PC-3 (cell line): ENCODE measurements at regions not wholly inside any gene's neighbourhood (a gene's known extent, or its start where the extent isn't known, plus 50 kb on each side); places are given as distances from the start of the nearest gene placed in this dataset.

ENCODE experiments used
- ATAC-seq: fragments of 200-7000 bp; cut with Tn5 transposase; 2 replicates; pipeline ENCODE4 v1.9.1; 2020; ENCODE audit warnings: mild to moderate bottlenecking, moderate library complexity
- BruUV-seq: library from RNA; stranded (reverse); fragments of 400-500 nt; replicated peaks from 2 replicates; lab custom pipeline; 2021; lab: Mats Ljungman, UMichigan
- CTCF ChIA-PET: fragments of 300-600 bp; sonication (Branson Sonifier 250); formaldehyde crosslinking; loops from one replicate; lab custom pipeline; 2022; ENCODE audit warnings: antibody characterized with exemption; lab: Charles Lee
- POLR2A ChIA-PET: fragments of 300-600 bp; sonication (Branson Sonifier 250); formaldehyde crosslinking; loops from one replicate; lab custom pipeline; 2022; ENCODE audit warnings: antibody characterized with exemption; ENCODE audit not compliant: unreplicated experiment; lab: Charles Lee
- DNase-seq: peaks from one replicate; pipeline ENCODE4 v3.0.0-alpha.2; 2015
- H2AFZ ChIP-seq: fragments of 300-600 bp; sonication (generic); 2 replicates; pipeline ENCODE4 v1.6.0; 2016; ENCODE audit warnings: antibody characterized with exemption, low read length
- H3F3A ChIP-seq: fragments of 300-600 bp; sonication (generic); one replicate; pipeline ENCODE4 v1.6.0; 2017; ENCODE audit warnings: antibody characterized with exemption, low read length, control low read depth, mild to moderate bottlenecking; ENCODE audit not compliant: unreplicated experiment
- H3K27ac ChIP-seq: fragments of 300-600 bp; sonication (generic); 2 replicates; pipeline ENCODE4 v1.5.1; 2016; ENCODE audit warnings: mild to moderate bottlenecking, low read length
- H3K27me3 ChIP-seq: fragments of 300-600 bp; sonication (generic); 2 replicates; pipeline ENCODE4 v1.6.1; 2016; ENCODE audit warnings: low read length, mixed read lengths
- H3K36me3 ChIP-seq: fragments of 300-600 bp; sonication (generic); 2 replicates; pipeline ENCODE4 v1.6.1; 2016; ENCODE audit warnings: low read depth, mixed run types, low read length, mixed read lengths
- H3K4me1 ChIP-seq: fragments of 300-600 bp; sonication (generic); 2 replicates; pipeline ENCODE4 v1.5.1; 2016; ENCODE audit warnings: low read length; ENCODE audit not compliant: insufficient read depth
- H3K4me2 ChIP-seq: fragments of 300-600 bp; sonication (generic); 2 replicates; pipeline ENCODE4 v1.6.0; 2016; ENCODE audit warnings: low read length
- H3K4me3 ChIP-seq: fragments of 300-600 bp; sonication (generic); 2 replicates; pipeline ENCODE4 v1.5.1; 2016; ENCODE audit warnings: mild to moderate bottlenecking, low read length, mixed read lengths
- H3K79me2 ChIP-seq: fragments of 300-600 bp; sonication (generic); 2 replicates; pipeline ENCODE4 v1.6.1; 2017; ENCODE audit warnings: low read length, mixed read lengths
- H3K9ac ChIP-seq: fragments of 300-600 bp; sonication (generic); 2 replicates; pipeline ENCODE4 v1.6.0; 2016; ENCODE audit warnings: mild to moderate bottlenecking, low read length
- H3K9me2 ChIP-seq: fragments of 300-600 bp; sonication (generic); replicated peaks from 2 replicates; pipeline ENCODE4 v1.6.1; 2016; ENCODE audit warnings: mixed run types, low read length, mixed read lengths
- H3K9me3 ChIP-seq: fragments of 300-600 bp; sonication (generic); 2 replicates; pipeline ENCODE4 v1.6.1; 2016; ENCODE audit warnings: low read length, mixed read lengths
- H4K20me1 ChIP-seq: fragments of 300-600 bp; sonication (generic); 2 replicates; pipeline ENCODE4 v1.6.1; 2016; ENCODE audit warnings: low read length, mixed read lengths
- CTCF ChIP-seq: fragments of 300-600 bp; sonication (generic); conservative IDR thresholded peaks from 2 replicates; pipeline ENCODE4 v1.5.1; 2017; ENCODE audit warnings: antibody characterized with exemption, low read depth, mild to moderate bottlenecking, low read length
- EZH2 ChIP-seq: fragments of 300-600 bp; sonication (generic); IDR thresholded peaks from one replicate; pipeline ENCODE4 v1.6.1; 2017; ENCODE audit warnings: antibody characterized with exemption, mild to moderate bottlenecking, low read length; ENCODE audit not compliant: unreplicated experiment
- EZH2phosphoT487 ChIP-seq: fragments of 300-600 bp; sonication (generic); IDR thresholded peaks from 2 replicates; pipeline ENCODE4 v1.6.1; 2018; ENCODE audit warnings: mild to moderate bottlenecking, antibody characterized with exemption, low read length, borderline replicate concordance
- intact Hi-C: fragments of 100-400 bp; cut with micrococcal nuclease; formaldehyde crosslinking; loops from 2 replicates; pipeline ENCODE4 v1.9.0; 2023

- no peaks in the 10 kb centered on the region for H3K4me1 ChIP-seq
- H3K9me3 ChIP-seq, result no peaks in the 10 kb centered on the region
- no peak for ATAC-seq
- 0 out of 2 replicates have a peak, but pooled peaks cover 6% of the 10 kb centered on the region for H3K27me3 ChIP-seq
- H3K36me3 ChIP-seq, result no peaks in the 10 kb centered on the region
- POLR2A ChIA-PET, result no interaction called here
- no TSS peak for BruUV-seq
- no peaks in the 10 kb centered on the region for H4K20me1 ChIP-seq
- intact Hi-C loops, result no loop called here
- CTCF ChIA-PET, result no interaction called here
- H2AFZ ChIP-seq, result no peak overlapping the region
- no peaks in the 10 kb centered on the region for H3K79me2 ChIP-seq
- H3K9ac ChIP-seq, result no peak overlapping the region
- TF ChIP-seq EZH2 (no peak), CTCF (no peak), EZH2phosphoT487 (no peak)
- no peak overlapping the region for H3K27ac ChIP-seq
- H3K4me3 ChIP-seq, result no peak overlapping the region
- no peaks in the 10 kb centered on the region for H3F3A ChIP-seq
- no peaks in the 10 kb centered on the region for H3K9me2 ChIP-seq
- H3K4me2 ChIP-seq, result no peak overlapping the region
- no peak for DNase-seq
Measured at GRCh38 chr21:16243396-16243795, 513.6 kb downstream of the USP25 start.

DNA sequence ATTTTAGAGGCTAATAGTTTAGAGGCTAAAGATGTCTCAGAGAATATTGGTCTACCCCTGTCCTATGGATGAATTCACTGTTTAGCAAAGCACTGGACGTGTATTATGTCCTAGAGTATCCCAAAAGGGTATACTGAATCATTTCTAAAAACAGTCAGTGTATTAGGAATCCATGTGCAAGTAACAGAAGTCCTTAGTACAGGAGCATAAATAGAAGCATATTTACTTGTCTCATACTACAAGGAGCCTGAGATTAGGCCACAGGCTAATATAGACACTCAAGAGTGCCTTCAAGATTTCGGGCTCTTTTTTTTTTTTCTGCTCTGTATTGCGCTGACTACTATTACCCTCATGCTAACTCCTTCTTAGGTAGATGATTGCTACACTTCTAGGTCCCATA is 518.9 kb downstream of the USP25 start:
- Histone ChIP-seq H3K4me1 (no peaks in the 10 kb centered on the region), H3K4me3 (no peak overlapping the region), H3K4me2 (no peak overlapping the region), H3K27me3 (0 out of 2 replicates have a peak, but pooled peaks cover 3% of the 10 kb centered on the region), H3F3A (no peaks in the 10 kb centered on the region), H4K20me1 (no peaks in the 10 kb centered on the region), H3K79me2 (no peaks in the 10 kb centered on the region), H3K27ac (no peak overlapping the region), H2AFZ (no peak overlapping the region), H3K9ac (no peak overlapping the region), H3K36me3 (no peaks in the 10 kb centered on the region), H3K9me3 (no peaks in the 10 kb centered on the region), H3K9me2 (no peaks in the 10 kb centered on the region)
- no peak for TF ChIP-seq EZH2
- DNase-seq, result no peak
- intact Hi-C loops, result no loop called here
- CTCF ChIA-PET, result no interaction called here
- BruUV-seq, result no TSS peak
- POLR2A ChIA-PET, result no interaction called here
- no peak for ATAC-seq

- ChIA-PET CTCF (no interaction called here), POLR2A (no interaction called here)
- Histone ChIP-seq H3K36me3 (no peaks in the 10 kb centered on the region), H3K79me2 (no peaks in the 10 kb centered on the region), H3K4me3 (no peak overlapping the region), H2AFZ (no peak overlapping the region), H3K4me2 (no peak overlapping the region), H4K20me1 (no peaks in the 10 kb centered on the region), H3K9me3 (no peaks in the 10 kb centered on the region), H3K9me2 (no peaks in the 10 kb centered on the region), H3F3A (no peaks in the 10 kb centered on the region), H3K9ac (no peak overlapping the region), H3K27me3 (peaks cover 7% of the 10 kb centered on the region; the same call in 1 of the 2 replicates), H3K27ac (no peak overlapping the region), H3K4me1 (no peaks in the 10 kb centered on the region)
- BruUV-seq, result no TSS peak
- ATAC-seq (peak; percentile 60; the same call in 1 of the 2 replicates), DNase-seq (peak; percentile 10)
- TF ChIP-seq EZH2phosphoT487 (no peak), CTCF (no peak), EZH2 (no peak)
- intact Hi-C loops, result loop anchor here (5.0 kb wide), 1 partner anchor 72 kb away; no protein-coding TSS in a partner anchor
Measured at GRCh38 chr21:16250273-16250672, 520.5 kb downstream of the USP25 start.
